K562 (cell line): ENCODE measurements at regions not wholly inside any gene's neighbourhood (a gene's known extent, or its start where the extent isn't known, plus 50 kb on each side); places are given as distances from the start of the nearest gene placed in this dataset.

ENCODE experiments used
- ATAC-seq: fragments of 200-7000 bp; cut with Tn5 transposase; 3 replicates; pipeline ENCODE4 v1.9.1; 2020; ENCODE audit warnings: moderate library complexity
- BruUV-seq: library from RNA; stranded (reverse); fragments of 400-500 nt; replicated peaks from 2 replicates; lab custom pipeline; 2021; lab: Mats Ljungman, UMichigan
- CTCF ChIA-PET: fragments of 300-600 bp; formaldehyde crosslinking; extraction: SDS; loops from one replicate; lab custom pipeline; 2021; ENCODE audit warnings: low intra/inter-chr PET ratio; lab: Yijun Ruan, JAX
- POLR2A ChIA-PET: fragments of 300-600, 350-650 bp; sonication (Branson Sonifier 250); formaldehyde crosslinking; extraction: SDS; loops from one replicate; lab custom pipeline; 2021; ENCODE audit warnings: antibody characterized with exemption, inconsistent platforms; lab: Yijun Ruan, JAX
- DNase-seq, 4 experiments: peaks; one replicate each; pipeline versions ENCODE4 v3.0.0 to v3.0.0-alpha.2; 2011 to 2018; ENCODE audit warnings: low spot score in 3 of 4, mixed read lengths in 3 of 4; ENCODE audit errors: extremely low read depth in 1 of 4
- FAIRE-seq: peaks from 2 replicates; lab custom pipeline; 2011; peaks lifted over from hg19 to GRCh38; lab: Jason Lieb, UNC
- H2AFZ ChIP-seq: 2 replicates; pipeline ENCODE4 v1.6.0; 2011; ENCODE audit warnings: low read depth, low read length, control low read depth, inconsistent platforms
- H3K27ac ChIP-seq: fragments of 200-600 bp; 3 replicates; pipeline ENCODE4 v1.8.0; 2011; ENCODE audit warnings: low read depth, mild to moderate bottlenecking, control low read depth, inconsistent platforms, low read length, moderate library complexity, mixed read lengths; ENCODE audit errors: extremely low read depth
- H3K27me3 ChIP-seq, 2 experiments: fragments of 300-600 bp in 1 of 2; 2 replicates in 1 of 2; 3 replicates in 1 of 2; pipeline versions ENCODE4 v1.6.0 to v1.8.0; 2011; ENCODE audit warnings: inconsistent platforms in 2 of 2, low read length in 2 of 2, mild to moderate bottlenecking in 1 of 2, mixed read lengths in 1 of 2, moderate library complexity in 1 of 2; ENCODE audit not compliant: control insufficient read depth in 2 of 2, insufficient read depth in 2 of 2
- H3K36me3 ChIP-seq: fragments of 300-600 bp; 3 replicates; pipeline ENCODE4 v1.8.0; 2011; ENCODE audit warnings: mild to moderate bottlenecking, low read length, inconsistent platforms; ENCODE audit not compliant: control insufficient read depth, insufficient read depth
- H3K4me1 ChIP-seq, 2 experiments: fragments of 200-600 bp in 1 of 2; replicated peaks in 1 of 2; 2 replicates in 1 of 2; 3 replicates in 1 of 2; pipeline versions ENCODE4 v1.5.1 to v1.8.0; 2011; ENCODE audit warnings: inconsistent platforms in 2 of 2, low read length in 2 of 2, mild to moderate bottlenecking in 1 of 2, mixed read lengths in 1 of 2, moderate library complexity in 1 of 2; ENCODE audit not compliant: control insufficient read depth in 2 of 2, insufficient read depth in 2 of 2
- H3K4me2 ChIP-seq: 2 replicates; pipeline ENCODE4 v1.6.1; 2011; ENCODE audit warnings: low read length, control low read depth, inconsistent platforms, mixed read lengths; ENCODE audit not compliant: insufficient read depth
- H3K4me3 ChIP-seq: fragments of 200-600 bp; sonication (generic), shearing (Covaris generic); 2 replicates; pipeline ENCODE4 v1.5.1; 2016; ENCODE audit warnings: control low read depth, inconsistent platforms
- H3K79me2 ChIP-seq: fragments of 200-600 bp; 3 replicates; pipeline ENCODE4 v1.8.0; 2011; ENCODE audit warnings: low read length, inconsistent platforms; ENCODE audit not compliant: control insufficient read depth, insufficient read depth
- H3K9ac ChIP-seq, 2 experiments: 2 replicates each; pipeline versions ENCODE4 v1.6.0 to v1.6.1; 2011; ENCODE audit warnings: low read depth in 2 of 2, low read length in 2 of 2, control low read depth in 1 of 2, inconsistent platforms in 1 of 2, mild to moderate bottlenecking in 1 of 2, mixed read lengths in 1 of 2; ENCODE audit not compliant: insufficient read depth in 1 of 2
- H3K9me1 ChIP-seq: one replicate; pipeline ENCODE4 v1.6.0; 2011; ENCODE audit warnings: inconsistent platforms, mild to moderate bottlenecking, low read length, moderate library complexity; ENCODE audit not compliant: control insufficient read depth, insufficient read depth
- H3K9me3 ChIP-seq: replicated peaks from 2 replicates; pipeline ENCODE4 v1.5.1; 2011; ENCODE audit warnings: low read depth, low read length, inconsistent platforms; ENCODE audit not compliant: control insufficient read depth, insufficient read depth
- H4K20me1 ChIP-seq: replicated peaks from 2 replicates; pipeline ENCODE4 v1.6.1; 2011; ENCODE audit warnings: low read length, inconsistent platforms, mixed read lengths; ENCODE audit not compliant: control insufficient read depth, insufficient read depth
- ETV1 ChIP-seq: fragments of 450-650 bp; conservative IDR thresholded peaks from 2 replicates; pipeline ENCODE4 v1.6.1; 2016; ENCODE audit warnings: missing genetic modification characterization, control low read depth, low read depth, missing compliant biosample characterization
- HMG20A ChIP-seq: fragments of 450-650 bp; formaldehyde crosslinking; conservative IDR thresholded peaks from 2 replicates; pipeline ENCODE4 v1.4.0; 2020; ENCODE audit warnings: mild to moderate bottlenecking, mixed read lengths
- ZNF655 ChIP-seq: fragments of 250-450 bp; sonication (Bioruptor Pico); IDR thresholded peaks from 2 replicates; pipeline ENCODE4 v1.5.0; 2021
- WGBS: fragments of 100-300 bp; shearing (Covaris generic); methylation state at CpG from one replicate; pipeline ENCODE4 v1.1.6; 2016; ENCODE audit warnings: low coverage, mixed read lengths; ENCODE audit not compliant: insufficient coverage; ENCODE audit errors: missing lambda C conversion rate; 5-methylcytosine and 5-hydroxymethylcytosine counted together
- in situ Hi-C: fragments of 300-500 bp; cut with MboI; formaldehyde crosslinking; loops from 4 replicates; pipeline ENCODE4 v1.15.0; 2018; ENCODE audit warnings: inconsistent platforms, mixed read lengths
- intact Hi-C: fragments of 100-400 bp; cut with micrococcal nuclease; formaldehyde crosslinking; loops from 2 replicates; pipeline ENCODE4 v1.14.2; 2022

GRCh38 chr3:152943645-152944044 lies 108.7 kb downstream of the P2RY1 start (continued):
- TF ChIP-seq ZNF655 (no peak), ETV1 (no peak)

- no peak overlapping the region for H3K4me3 ChIP-seq
- DNase-seq (no peak), ATAC-seq (no peak), FAIRE-seq (no peak)
- H3K27me3 ChIP-seq: no peaks in the 10 kb centered on the region
- H3K27ac ChIP-seq: no peak overlapping the region
- ChIA-PET CTCF (no interaction called here), POLR2A (no interaction called here)
- in situ Hi-C loops: no loop called here
- H4K20me1 ChIP-seq: no peaks in the 10 kb centered on the region
- no peaks in the 10 kb centered on the region for H3K9me1 ChIP-seq
- BruUV-seq: no TSS peak
- no peak overlapping the region for H3K9ac ChIP-seq
- intact Hi-C loops: no loop called here
- H3K36me3 ChIP-seq: no peaks in the 10 kb centered on the region
- WGBS: 65% methylated on average over 1 of the region's 1 CpG
- no peak overlapping the region for H3K4me2 ChIP-seq
- no peaks in the 10 kb centered on the region for H3K9me3 ChIP-seq
- H2AFZ ChIP-seq: no peak overlapping the region
- peaks cover 0 to 3% of the 10 kb centered on the region in 2 experiments; a peak in 1 of 5 replicates for H3K4me1 ChIP-seq
- H3K79me2 ChIP-seq: no peaks in the 10 kb centered on the region
- TF ChIP-seq HMG20A (CRISPR knock-in tag): no peak
These were observed 109.7 kb downstream of the P2RY1 start for GRCh38 chr3:152944671-152945070.
